T follicular helper cell (primary cell): ENCODE measurements at regions not wholly inside any gene's neighbourhood (a gene's known extent, or its start where the extent isn't known, plus 50 kb on each side); places are given as distances from the start of the nearest gene placed in this dataset.

Source experiments
- DNase-seq: peaks from one replicate; pipeline ENCODE4 v3.0.0-alpha.2; 2020; ENCODE audit warnings: low read depth

DNA sequence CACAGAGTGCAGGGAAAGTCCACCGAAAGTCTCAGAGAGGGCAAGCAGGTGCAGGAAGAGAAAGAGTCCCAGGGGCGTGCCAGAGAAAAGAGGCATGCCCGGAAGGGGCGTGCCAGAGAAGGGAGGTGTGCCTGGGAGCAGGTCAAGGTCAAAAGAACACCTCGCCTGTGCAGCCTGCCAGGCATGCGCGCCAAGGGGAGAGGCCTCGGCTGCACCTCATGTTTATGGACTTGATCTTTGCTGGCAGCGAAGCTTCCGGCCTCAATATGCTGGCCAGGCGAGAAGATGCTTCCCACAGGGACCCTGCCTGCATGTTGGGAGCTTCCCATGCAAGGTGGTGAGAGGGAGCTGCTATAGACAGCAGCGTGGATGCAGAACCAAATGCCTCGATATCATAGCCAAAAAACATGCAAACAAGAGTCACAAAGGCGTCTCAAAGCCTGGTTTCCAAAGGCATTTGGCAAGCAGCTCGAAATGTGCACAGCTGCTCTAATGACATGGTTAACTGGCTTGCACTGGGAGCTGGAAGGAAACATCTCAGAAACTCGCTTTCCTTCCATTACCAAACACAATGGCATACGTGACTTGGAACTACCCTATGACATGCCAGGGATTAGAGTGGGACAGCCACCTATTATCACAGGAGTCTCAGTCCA, 192.5 kb upstream of the PPP2R2D start:
- no peak for DNase-seq

DNA sequence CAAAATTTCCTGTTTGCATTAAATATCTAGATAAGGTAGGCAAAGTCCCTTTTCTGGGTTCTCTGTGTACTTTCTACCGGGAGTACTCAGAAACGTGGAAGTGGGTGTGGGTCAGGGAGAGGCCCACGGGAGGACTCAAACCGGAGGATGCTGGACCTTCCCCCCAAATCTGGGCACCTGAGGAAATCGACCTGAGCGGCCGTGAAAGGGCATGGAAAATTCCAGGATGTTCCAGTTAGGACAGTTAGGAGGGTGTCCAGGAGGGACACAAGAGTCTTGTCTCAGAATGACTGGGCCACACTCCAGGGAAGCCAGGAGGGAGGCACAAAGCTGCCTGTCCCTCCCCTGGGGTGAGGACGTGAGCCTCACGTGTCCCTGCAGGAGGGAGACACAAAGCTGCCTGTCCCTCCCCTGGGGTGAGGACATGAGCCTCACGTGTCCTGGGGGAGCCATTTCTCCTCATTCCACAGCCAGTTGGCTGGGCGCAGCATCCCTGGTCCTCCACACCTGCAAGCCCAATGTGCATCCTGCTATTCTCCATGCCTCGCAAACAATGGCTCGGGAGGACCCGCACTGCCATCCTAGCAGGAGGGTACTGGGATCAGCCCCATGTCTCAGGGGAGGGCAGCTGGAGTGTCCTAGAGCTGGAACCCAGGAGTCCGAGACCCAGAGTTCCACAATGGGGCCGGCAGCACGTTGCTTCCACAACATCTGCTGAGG, 190.5 kb upstream of the PPP2R2D start:
- DNase-seq: no peak

DNA sequence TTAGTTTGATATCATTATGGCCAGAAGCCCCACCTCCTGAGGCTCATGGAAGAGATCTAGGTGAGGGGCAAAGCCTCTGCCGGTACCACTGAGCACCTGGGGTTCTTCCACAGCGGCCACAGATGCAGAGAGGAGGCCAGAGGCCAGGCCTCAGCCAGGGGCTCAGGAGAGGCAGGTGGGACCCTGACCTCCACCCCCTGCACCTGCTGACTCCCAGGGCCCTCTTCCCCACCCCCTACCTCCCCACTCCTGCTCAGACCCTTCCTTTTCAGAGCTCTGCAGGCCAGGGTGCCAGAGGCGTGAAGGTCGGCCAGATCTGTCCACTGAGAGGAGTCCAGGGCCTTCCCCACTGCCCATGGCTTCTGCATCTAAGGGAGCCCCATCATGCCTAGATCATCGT, 178.7 kb upstream of the PPP2R2D start:
- no peak for DNase-seq

DNA sequence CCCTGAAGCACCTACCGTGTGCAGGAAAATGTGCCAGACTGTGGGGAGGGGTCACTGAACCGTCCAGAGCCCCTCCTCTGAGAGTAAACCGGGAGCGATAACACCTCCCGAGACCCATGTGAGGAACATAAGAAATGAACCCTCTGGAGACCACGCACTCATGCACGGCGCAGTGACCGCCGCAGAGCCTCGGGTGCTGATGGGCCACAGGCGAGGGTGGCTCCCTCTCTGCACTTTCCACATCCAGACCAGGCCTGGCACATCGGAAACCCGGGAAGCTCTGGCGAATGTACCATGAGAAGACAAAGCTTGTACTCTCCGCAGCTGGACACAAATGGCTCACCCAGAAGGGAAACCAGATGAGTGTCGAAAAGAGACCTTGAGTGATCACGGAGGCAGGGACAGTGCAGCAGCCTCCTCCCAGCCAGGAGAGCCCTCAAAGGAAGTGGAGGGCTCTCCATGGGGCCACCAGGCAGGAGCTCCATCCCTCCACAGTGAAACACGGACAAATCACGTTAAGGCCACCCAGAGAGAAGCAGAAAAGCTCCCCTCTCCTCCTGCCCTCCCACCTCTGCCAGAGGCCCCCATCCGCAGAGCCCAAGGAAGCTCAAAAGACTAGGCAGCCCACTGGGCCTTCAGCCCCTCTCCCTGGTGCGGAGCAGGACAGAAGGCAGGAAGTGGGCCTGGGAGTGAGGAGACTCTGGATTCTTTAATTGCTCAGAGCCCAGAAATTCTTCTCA, 178.1 kb upstream of the PPP2R2D start:
- DNase-seq: no peak

DNA sequence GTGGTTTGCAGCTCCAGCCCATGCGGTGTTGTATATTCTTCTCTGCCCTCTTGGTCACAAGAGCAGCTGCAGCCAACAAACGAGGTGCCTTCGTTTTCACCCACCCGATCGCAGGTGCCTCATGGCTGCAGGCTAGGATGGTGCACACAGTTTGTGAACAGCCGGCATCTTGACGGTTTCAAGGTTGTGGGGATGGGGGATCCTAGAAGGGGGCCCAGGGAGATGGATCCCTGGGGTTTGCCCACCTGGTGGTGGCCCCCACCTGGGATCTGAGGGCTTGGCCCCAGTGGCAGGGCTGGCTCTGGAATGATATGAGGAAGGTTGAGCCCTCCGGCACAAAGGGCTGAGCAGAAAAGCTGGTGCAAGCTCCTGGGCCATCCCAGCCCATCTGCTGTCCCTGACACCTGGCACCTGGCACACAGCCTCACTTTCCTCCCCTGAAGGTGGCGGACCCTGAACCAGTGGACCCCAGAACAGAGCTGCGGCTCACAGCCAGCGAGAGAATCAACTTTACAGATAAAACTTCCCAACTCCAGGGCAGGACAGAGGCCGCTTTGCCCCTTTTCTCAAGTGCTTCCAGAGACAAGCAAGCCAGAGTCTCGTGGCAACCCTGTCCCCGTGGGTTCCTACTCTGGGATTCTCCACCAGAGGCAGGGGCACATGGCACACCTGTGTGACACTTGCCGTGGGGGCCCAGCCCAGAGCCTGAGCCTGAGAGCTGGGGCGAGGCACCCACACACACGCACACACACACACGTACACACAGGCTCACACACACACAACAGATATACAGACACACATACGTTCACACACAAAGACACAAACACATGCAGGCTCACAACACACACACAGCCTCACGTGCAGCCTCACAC, 177.3 kb upstream of the PPP2R2D start:
- DNase-seq: no peak

DNA sequence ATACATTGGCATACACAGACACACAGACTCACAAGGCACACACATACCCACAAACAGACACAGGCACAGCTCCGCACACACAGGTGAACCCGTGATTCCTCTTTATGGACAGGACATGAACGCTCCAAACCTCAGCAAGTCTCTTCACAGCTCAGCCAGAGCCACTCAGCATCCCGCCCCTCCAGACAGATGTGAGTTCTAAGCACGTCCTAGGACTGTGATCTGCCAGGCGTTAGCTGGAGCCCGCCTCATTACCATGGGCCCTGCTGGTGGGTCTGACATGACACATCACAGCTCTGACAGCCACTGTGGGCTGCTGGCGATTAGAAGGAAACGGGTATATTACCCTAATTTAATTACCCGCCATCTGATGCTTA, 176.7 kb upstream of the PPP2R2D start:
- DNase-seq: no peak

DNA sequence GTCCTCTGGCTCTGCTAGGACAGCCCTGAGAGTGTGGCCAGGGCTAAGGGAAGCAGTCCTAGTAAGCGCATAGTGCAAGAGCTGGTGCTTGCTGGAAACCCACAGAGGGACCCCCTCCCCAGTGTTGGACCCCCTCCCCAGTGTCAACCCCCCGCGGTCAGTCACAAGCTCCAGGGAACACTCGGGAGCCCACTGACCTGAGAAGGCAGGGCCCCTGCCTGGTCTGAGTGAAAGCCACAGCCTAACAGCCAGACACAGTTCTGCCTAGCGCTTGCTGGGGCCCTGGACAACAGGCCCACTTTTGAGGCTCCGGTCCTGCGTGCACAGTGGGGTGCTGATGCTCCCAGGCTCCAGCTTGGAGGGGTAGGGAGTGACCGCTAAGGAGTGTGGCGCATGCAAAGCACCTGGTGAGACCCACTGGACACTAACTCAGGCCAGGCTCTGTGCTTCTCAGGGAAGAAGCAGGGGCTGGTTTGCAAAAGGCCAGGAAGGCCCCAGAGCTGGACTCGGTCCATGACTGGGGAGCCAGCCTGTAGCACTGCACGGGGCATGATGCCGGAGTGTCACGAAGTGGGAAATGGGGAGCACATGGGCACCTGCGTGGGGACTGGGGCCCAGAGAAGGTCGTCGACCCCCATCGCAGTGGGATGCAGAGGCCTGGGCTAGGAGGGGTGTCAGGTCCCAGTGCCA, 175.8 kb upstream of the PPP2R2D start:
- no peak for DNase-seq

DNA sequence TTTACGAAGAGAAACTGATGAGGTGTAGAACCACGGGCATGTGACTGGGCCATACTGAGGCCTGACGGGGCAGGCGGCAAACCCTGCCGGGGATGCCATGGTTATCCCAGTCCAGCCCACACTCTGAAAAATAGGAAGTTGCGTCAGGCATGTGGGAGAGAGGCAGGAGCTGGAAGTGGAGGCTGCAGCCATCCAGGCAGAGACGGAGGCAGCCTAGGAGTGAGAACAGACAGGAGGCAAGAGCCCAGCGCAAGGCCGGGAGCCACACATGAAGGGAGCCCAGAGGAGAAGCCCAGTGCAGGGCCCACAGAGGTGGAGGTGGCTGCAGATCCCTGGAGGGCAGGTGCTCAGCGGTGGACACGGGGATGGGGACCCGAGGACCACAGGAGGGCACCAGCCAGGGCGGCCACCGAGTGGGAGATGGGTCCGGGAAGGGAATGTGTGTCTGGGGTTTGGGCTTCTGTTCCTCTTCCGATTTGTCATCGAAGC, 175.2 kb upstream of the PPP2R2D start:
- DNase-seq: no peak

DNA sequence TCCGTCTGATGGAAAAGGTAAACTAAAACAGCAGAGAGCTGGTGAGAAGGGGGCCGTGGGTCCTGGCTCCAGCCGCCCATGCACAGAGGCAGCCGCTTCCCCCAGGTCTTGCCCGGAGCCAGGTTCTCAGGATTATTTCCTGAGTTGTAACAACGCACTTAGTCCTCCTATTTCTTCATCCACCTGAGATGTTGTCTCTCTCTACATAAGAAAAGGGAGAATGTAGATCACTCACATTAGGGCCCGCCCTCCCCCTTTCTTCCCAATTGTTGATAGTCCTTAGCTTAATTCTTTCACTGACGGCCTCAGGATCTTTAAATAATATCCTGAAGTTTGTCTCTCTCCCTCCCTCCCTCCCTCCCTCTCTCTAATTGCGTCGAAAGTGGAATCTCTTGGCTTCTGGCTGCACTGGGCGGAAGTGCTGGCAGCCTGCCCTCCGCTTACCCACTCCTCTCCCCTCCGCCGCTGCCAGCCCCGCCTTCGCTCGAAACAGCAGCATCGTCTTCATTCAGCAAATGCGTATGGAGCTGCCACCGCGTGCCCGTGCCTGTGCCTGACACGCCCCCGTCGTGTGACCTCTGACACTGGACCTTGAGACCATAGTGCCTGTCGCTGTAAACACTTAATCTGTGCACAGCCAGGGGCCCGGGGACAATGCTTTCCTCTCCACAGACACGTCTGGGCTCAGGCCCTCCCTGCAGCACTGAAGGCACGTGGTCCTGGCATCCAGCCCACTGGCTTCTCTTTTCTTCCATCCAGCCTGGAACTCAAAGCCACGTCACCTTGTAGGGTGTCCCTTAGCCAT, 174.5 kb upstream of the PPP2R2D start:
- no peak for DNase-seq

DNA sequence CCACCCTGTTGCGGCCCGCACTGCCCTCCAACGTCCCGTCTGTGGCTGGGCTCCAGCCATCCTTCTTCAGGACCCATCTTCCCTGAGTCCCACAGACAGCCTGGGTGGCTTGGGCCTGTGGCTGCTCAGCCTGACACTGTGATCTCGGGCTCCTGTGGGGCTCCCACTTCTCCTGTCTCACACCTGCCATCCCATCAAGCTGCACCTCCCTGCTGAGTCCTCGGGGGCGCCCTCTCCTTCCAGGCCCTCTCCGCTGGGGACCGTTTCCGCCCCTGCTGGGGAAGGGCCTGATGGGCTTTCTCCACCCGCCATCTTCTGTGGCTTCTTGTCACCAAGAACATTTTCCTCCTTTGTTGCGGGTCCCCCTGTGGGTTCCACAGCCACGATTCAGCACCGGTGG, 173.8 kb upstream of the PPP2R2D start:
- no peak for DNase-seq

DNA sequence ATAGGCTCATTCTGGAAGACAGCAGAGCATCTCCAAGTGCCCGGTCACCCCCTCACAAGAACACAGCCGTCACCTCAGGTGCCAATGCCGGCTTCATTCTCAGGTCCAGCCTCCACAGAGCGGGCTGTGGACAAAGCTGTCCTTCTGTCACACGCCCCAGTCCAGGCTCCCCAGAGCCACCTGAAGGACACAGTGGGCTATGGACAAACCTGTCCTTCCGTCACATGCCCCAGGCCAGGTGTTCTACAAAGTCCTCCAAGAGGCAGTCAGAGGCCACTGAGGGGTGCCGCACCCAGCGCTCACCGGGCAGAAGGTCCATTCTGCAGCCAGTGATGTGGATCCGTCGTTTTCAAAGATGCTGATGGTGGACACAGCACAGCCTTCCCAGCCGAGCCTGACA, 173.2 kb upstream of the PPP2R2D start:
- no peak for DNase-seq

DNA sequence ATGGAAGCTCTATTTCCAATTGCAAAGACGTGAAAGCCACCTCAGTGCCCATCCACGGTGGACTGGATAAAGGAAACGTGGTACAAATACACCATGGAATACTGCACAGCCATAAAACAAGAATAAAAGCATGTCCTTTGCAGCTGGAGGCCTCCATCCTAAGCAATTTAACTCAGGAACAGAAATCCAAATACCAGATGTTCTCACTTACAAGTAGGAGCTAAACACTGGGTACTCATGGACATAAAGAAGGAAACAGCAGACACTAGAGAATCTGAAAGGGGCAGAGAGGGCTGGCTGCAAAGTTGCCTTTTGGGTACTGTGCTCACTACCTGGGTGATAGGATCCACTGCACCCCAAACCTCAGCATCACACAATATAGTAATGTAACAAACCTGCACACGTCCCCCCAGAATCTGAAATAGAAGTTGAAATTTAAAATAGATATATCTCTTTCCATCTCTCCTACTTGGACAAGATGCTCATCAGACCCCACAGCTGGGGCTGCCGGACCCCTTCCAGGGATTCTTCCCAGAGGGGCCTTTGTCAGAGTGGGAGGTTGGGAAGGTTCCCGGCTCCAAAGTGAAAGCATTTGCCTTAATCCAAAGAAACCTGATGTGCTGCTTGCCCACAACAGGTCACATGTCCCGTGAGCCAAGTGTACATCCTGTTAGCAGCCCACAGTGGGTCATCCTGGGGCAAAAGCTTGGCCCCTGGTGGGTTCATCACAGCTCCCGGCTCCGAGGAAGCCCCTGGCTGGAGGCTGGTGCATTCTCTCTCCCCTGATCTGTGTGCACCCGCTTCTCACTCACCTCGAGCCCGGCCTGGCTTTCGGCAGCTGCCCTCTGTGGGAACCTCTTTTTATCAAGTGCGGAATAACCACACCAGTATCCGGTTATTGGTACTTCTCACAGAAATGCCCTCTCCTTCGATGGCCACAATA, 172.3 kb upstream of the PPP2R2D start:
- no peak for DNase-seq

DNA sequence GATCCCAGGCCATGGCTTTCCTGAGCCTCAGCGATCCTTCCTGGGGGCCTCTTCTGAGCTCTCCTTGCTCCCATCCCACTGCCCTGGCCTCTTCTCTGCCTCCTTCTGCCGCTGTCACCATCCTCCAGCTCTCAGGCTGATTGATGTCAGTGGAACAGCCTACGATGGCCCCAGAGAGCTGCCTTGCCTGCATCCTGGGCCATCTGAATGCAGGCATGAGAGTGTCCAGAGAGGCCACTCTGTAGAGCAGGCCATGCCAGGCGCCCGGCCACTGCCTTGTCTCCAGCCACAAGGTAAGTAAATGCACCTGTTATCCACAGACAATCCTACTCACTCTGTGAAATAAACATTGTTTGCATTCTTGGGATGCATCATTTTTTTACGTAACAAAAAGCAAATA, 171.4 kb upstream of the PPP2R2D start:
- DNase-seq: no peak

DNA sequence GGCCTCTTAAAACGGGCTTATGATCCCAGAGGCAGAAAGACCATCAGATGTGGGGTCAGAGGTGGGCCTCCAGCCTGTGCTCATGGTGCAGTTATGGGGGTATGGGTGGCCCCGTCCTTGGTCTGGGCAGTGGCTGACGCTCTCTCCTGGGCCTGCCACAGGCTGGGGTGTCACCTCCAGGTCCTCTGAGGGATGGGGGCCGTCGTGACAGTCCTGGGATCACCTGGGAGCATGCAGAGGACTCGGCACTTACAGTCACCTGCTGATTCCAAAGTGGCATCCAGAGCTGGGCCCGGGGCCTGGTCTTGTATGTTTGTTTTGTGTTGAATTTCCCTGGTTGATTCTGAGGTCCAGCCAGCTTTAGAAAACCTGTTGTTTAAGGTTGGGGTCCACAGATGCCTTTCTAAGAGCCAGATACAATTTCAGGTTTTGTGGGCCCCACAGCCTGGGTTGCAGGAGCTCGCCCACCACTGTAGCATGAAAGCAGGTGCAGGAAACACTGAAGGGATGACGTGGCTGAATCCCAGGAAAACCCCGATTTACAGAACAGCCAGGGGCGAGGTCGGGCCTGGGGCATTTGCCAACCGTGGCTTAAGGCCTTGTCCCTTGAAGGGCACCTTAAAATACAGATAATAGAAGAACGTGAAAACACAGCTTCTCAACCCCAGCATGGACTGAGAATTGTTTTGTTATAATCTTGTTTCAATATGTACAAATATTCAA, 170.7 kb upstream of the PPP2R2D start:
- no peak for DNase-seq

DNA sequence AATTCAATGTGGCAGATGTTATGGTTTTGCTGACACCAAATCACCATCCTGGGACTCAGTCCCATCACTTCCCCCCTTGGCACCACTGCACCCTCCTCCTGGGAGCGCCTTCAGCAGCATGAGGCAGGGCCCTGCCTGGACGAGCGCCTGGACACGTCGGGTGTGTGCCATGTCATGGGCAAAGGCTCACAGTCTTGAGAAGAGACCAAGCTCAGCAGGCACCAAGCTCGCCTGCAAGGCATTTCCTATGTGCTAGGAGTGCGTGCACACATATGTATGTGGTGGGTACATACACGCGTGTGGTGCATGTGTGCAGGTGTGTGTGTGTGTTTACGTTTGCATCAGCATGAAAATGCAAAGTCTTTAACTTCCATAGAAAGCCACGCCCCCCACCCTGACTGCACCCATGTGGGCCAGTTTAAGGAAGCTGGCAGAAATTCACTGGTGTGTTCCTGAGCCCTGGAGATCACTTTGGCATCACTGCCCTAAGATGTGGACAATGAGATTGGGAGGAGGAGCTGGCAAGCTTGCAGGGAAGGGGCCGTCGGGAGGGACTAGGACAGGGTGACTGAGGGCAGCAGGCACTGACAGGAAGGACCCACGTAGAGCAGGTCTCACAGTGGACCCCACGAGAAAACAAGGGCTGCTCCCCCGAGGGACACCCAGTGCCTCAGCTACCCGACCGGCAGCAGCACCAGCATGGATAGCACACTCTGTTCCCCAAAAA, 169.9 kb upstream of the PPP2R2D start:
- no peak for DNase-seq

DNA sequence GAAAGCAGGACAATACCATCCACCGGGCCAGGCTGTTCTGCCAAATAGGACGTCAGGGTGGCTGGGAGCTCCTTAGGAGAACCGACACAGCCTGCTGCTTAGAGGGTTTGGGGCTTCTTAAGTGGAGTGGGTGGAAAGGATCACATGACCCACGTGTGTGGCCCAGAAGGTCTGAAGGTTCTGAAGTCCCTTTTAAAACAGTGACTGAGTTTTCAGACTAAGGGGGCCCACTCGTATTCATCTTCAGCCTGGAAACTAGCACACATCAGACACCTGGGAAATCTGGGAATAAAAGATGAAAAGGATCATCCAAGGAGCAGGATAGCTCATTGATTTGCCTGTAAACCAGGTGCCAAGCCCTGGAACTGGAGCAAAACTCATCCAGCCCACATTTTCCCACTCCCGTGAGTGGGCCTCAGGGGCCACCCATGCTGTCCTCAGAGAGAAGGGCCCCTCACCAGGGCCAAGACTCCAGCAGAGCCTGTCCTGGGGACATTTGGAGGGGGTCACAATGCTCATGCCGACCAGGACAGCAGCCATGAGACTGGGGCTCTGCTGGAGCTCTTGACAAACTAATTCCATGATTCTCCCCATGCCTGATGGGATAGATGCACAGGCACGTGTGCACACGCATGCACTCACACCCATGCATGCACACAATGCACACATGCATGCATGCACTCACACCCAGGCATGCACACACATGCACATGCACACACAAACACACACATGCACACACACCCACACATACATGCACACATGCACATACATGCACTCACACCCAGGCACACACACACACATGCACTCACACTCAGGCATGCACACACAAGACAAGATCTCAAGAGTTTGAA, 168.8 kb upstream of the PPP2R2D start:
- DNase-seq: no peak

DNA sequence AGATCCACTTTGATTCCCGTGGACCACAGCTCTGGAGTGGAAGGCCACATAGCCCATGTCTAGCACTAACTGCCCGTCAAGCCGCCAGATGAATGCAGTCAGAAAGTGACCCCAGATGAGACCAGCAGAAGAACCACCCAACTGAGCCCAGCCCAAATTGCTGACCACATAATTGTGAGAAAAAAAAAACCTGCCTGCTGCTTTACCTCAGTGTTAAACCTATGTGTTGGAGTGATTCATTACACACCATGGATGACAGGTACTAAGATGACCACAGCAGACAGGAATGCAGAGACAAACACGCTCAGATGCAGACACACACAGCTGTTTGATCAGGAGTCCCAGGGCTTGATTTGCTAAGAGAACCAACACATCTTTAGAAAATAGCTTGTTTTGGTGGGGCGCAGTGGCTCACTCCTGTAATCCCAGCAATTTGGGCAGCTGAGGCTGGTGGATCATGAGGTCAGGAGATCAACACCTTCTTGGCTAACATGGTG, 168.1 kb upstream of the PPP2R2D start:
- no peak for DNase-seq
